Pancreas (tissue), 10 donors: ENCODE measurements at regions not wholly inside any gene's neighbourhood (a gene's known extent, or its start where the extent isn't known, plus 50 kb on each side); places are given as distances from the start of the nearest gene placed in this dataset.
A peak's percentile ranks its signal among the peaks of the same experiment; 100 is the strongest.

Experiments
- ATAC-seq, 4 donors: fragments of 200-7000 bp; cut with Tn5 transposase; one replicate each; pipeline versions ENCODE4 v1.8.0 to v1.9.1; 2020; ENCODE audit warnings: mild to moderate bottlenecking in 4 of 4, moderate library complexity in 4 of 4
- DNase-seq, 6 donors: peaks; one replicate each; pipeline ENCODE4 v3.0.0-alpha.2; 2020
- FAIRE-seq: peaks from 2 replicates; lab custom pipeline; 2012; peaks lifted over from hg19 to GRCh38; lab: Jason Lieb, UNC
- H3K27ac ChIP-seq, 4 donors: fragments of 200-600 bp; sonication (generic); 1 replicate in 3 of 4; 2 replicates in 1 of 4; pipeline versions ENCODE4 v1.5.0 to v1.8.0; 2020
- H3K27me3 ChIP-seq, 4 donors: fragments of 200-600 bp; one replicate each; pipeline ENCODE4 v1.8.0; 2021
- H3K36me3 ChIP-seq, 3 donors: fragments of 200-600 bp; sonication (generic) in 1 of 3; one replicate each; pipeline versions ENCODE4 v1.5.0 to v1.8.0; 2020 to 2021
- H3K4me1 ChIP-seq, 3 donors: fragments of 200-600 bp; one replicate each; pipeline ENCODE4 v1.8.0; 2021
- H3K4me3 ChIP-seq, 4 donors: fragments of 200-600 bp; sonication (generic) in 2 of 4; one replicate each; pipeline versions ENCODE4 v1.5.0 to v1.8.0; 2020 to 2021
- H3K9me3 ChIP-seq, 4 donors: fragments of 200-600 bp; one replicate each; pipeline ENCODE4 v1.8.0; 2021
- CTCF ChIP-seq, 4 donors: fragments of 200-600 bp; sonication (generic) in 3 of 4; IDR thresholded peaks; one replicate each; pipeline versions ENCODE4 v1.5.0 to v1.8.0; 2021; ENCODE audit warnings: antibody characterized with exemption in 4 of 4
- WGBS, 2 donors: extraction: QIAGEN DNeasy Blood & Tissue Kit; methylation state at CpG; one replicate each; pipeline ENCODE4 v1.1.7; 2013; 5-methylcytosine and 5-hydroxymethylcytosine counted together
- intact Hi-C, 3 donors: fragments of 100-400 bp; cut with DNase I; formaldehyde crosslinking; loops; one replicate each; pipeline versions ENCODE4 v1.11.1 to v1.14.2; 2022
- donor health status: healthy with polysubstance abuse.
- donor health status: DM: no; HTN: no; CAD: no; lungs with moderate emphysema.
- donor health status: DM: no; HTN: no; CAD: no.
- donor health status: control.
- donor health status: control.
- donor health status: Bipolar disorder and iron deficiency.
- donor health status: DM: yes; HTN: yes; CAD: no.
- donor health status: DM: no; HTN: no; CAD: no.
- donor health status: DM: no; HTN: no; CAD: no.
- donor health status: DM: yes; HTN: yes; CAD: no.

- Histone ChIP-seq H3K4me3 (no peak overlapping the region), H3K36me3 (no peaks in the 10 kb centered on the region), H3K27me3 (no peaks in the 10 kb centered on the region), H3K27ac (no peak overlapping the region), H3K4me1 (no peaks in the 10 kb centered on the region), H3K9me3 (no peaks in the 10 kb centered on the region)
- DNase-seq (no peak), ATAC-seq (no peak), FAIRE-seq (no peak)
- no peak for TF ChIP-seq CTCF (IDR thresholded peaks at IDR 0.05)
- intact Hi-C loops, result no loop called here
- WGBS, 2 donors, result 32 to 100% methylated on average over 2 of the region's 2 CpGs
Observed at GRCh38 chr5:6837095-6837494, 123.9 kb downstream of the TENT4A start.

- no peaks in the 10 kb centered on the region for H3K4me1 ChIP-seq
- no peaks in the 10 kb centered on the region for H3K36me3 ChIP-seq
- FAIRE-seq (no peak), DNase-seq (peak in 1 of 6 donors; percentile 17), ATAC-seq (no peak)
- H3K4me3 ChIP-seq, result no peak overlapping the region
- no peaks in the 10 kb centered on the region for H3K9me3 ChIP-seq
- no peak overlapping the region for H3K27ac ChIP-seq
- peak in 3 of 4 donors; percentile 10 to 25 (median 12) for TF ChIP-seq CTCF (IDR thresholded peaks at IDR 0.05)
- WGBS, 2 donors, result 57% methylated on average over 9 of the region's 9 CpGs
- no peaks in the 10 kb centered on the region for H3K27me3 ChIP-seq
- intact Hi-C loops, result no loop called here
Observed at GRCh38 chr5:6837519-6838110, 124.4 kb downstream of the TENT4A start.

- no peaks in the 10 kb centered on the region for H3K4me1 ChIP-seq
- FAIRE-seq (no peak), ATAC-seq (no peak), DNase-seq (no peak)
- H3K36me3 ChIP-seq, result no peaks in the 10 kb centered on the region
- WGBS, 2 donors, result 54 to 57% methylated on average over 6 of the region's 6 CpGs
- intact Hi-C loops, result no loop called here
- no peak overlapping the region for H3K4me3 ChIP-seq
- no peaks in the 10 kb centered on the region for H3K9me3 ChIP-seq
- no peaks in the 10 kb centered on the region for H3K27me3 ChIP-seq
- no peak overlapping the region for H3K27ac ChIP-seq
- TF ChIP-seq CTCF (IDR thresholded peaks at IDR 0.05), result no peak
Observed at GRCh38 chr5:6838736-6839135, 125.5 kb downstream of the TENT4A start.

GRCh38 chr5:6840136-6840793, 127.0 kb downstream of the TENT4A start:
- intact Hi-C loops, result no loop called here
- no peak for TF ChIP-seq CTCF (IDR thresholded peaks at IDR 0.05)
- no peak for ATAC-seq
- no peaks in the 10 kb centered on the region for H3K27me3 ChIP-seq
- DNase-seq, result no peak
- no peak for FAIRE-seq
- WGBS, 2 donors, result 53 to 54% methylated on average over 7 of the region's 7 CpGs
- no peaks in the 10 kb centered on the region for H3K4me1 ChIP-seq
- H3K9me3 ChIP-seq, result no peaks in the 10 kb centered on the region
- H3K27ac ChIP-seq, result no peak overlapping the region
- no peaks in the 10 kb centered on the region for H3K36me3 ChIP-seq
- no peak overlapping the region for H3K4me3 ChIP-seq

- no peaks in the 10 kb centered on the region for H3K9me3 ChIP-seq
- intact Hi-C loops, result no loop called here
- ATAC-seq, result no peak
- no peak for DNase-seq
- H3K36me3 ChIP-seq, result no peaks in the 10 kb centered on the region
- no peak overlapping the region for H3K4me3 ChIP-seq
- FAIRE-seq, result no peak
- no peak for TF ChIP-seq CTCF (IDR thresholded peaks at IDR 0.05)
- no peaks in the 10 kb centered on the region for H3K27me3 ChIP-seq
- H3K4me1 ChIP-seq, result no peaks in the 10 kb centered on the region
- H3K27ac ChIP-seq, result no peak overlapping the region
- WGBS, 2 donors, result 68 to 90% methylated on average over 2 of the region's 2 CpGs
Observed at GRCh38 chr5:6843335-6843734, 130.1 kb downstream of the TENT4A start.
